ENCODE measurements at regions not wholly inside any gene's neighbourhood (a gene's known extent, or its start where the extent isn't known, plus 50 kb on each side); places are given as distances from the start of the nearest gene placed in this dataset.

- TF ChIP-seq ZFX (IDR thresholded peaks at IDR 0.05; ENCODE audit: borderline replicate concordance) (no peak), CTCF (IDR thresholded peaks at IDR 0.05) (no peak)
- H3K27ac ChIP-seq, result no peak overlapping the region
Observed at GRCh38 chrX:80098038-80098437, 83.5 kb downstream of the TBX22 start.

DNA sequence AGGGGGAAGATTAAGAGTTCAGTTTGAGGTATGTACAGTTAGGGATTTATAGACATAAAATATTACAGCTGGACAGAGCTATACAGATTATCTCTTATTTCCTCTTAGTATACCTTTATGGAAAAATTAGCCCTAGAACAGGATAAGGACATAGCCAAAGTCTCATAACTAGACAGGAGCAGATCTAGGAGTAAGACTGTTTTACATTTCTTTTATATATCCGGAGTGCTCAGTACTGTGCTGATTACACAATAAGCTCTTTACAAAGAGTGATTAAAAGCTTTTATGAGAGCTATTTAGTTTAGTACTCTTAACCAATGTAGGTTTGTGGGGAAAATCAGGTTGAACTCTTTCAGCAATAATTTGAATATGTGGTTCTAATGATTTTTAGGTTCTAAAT, 105.8 kb downstream of the TBX22 start:
- H3K27ac ChIP-seq, result no peak overlapping the region
- TF ChIP-seq CTCF (IDR thresholded peaks at IDR 0.05), result no peak
- TF ChIP-seq ZFX (IDR thresholded peaks at IDR 0.05; ENCODE audit: borderline replicate concordance), result no peak

- H3K27ac ChIP-seq, result no peak overlapping the region
- no peak for TF ChIP-seq CTCF (IDR thresholded peaks at IDR 0.05)
- TF ChIP-seq ZFX (IDR thresholded peaks at IDR 0.05; ENCODE audit: borderline replicate concordance), result no peak
Observed at GRCh38 chrX:80138938-80139337, 124.4 kb downstream of the TBX22 start.

DNA sequence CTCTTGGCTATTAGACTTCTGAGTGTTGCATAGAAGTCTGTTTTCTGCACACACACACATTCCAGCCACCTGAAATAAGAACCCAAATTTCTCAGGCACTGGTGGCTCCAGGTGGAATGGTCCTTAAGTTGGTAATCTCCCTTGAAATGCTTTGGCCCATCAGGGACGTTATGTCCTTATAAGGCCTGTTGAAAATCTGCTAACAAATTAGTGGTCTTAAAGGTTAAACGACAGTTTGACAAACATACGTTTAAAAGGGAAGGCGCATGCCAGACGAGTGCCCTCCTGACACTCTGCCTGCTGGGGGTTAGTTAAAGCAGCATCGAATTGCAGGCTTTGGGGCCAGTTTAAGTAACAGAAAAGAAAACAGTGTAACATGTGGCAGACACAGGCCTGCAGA, 125.0 kb downstream of the TBX22 start:
- no peak overlapping the region for H3K27ac ChIP-seq
- TF ChIP-seq ZFX (IDR thresholded peaks at IDR 0.05; ENCODE audit: borderline replicate concordance) (no peak), CTCF (IDR thresholded peaks at IDR 0.05) (no peak)

- no peak overlapping the region for H3K27ac ChIP-seq
- TF ChIP-seq CTCF (IDR thresholded peaks at IDR 0.05) (no peak), ZFX (IDR thresholded peaks at IDR 0.05; ENCODE audit: borderline replicate concordance) (no peak)
Observed at GRCh38 chrX:80170581-80170980, 156.0 kb downstream of the TBX22 start.

GRCh38 chrX:80173261-80173660, 158.7 kb downstream of the TBX22 start:
- TF ChIP-seq CTCF (IDR thresholded peaks at IDR 0.05) (no peak), ZFX (IDR thresholded peaks at IDR 0.05; ENCODE audit: borderline replicate concordance) (no peak)
- no peak overlapping the region for H3K27ac ChIP-seq

- no peak for TF ChIP-seq CTCF (IDR thresholded peaks at IDR 0.05)
- no peak for TF ChIP-seq ZFX (IDR thresholded peaks at IDR 0.05; ENCODE audit: borderline replicate concordance)
- H3K27ac ChIP-seq, result no peak overlapping the region
Observed at GRCh38 chrX:80174925-80175574, 160.5 kb downstream of the TBX22 start.

Measured in 22Rv1 (cell line).